Small intestine (tissue), 7 donors: ENCODE measurements at regions not wholly inside any gene's neighbourhood (a gene's known extent, or its start where the extent isn't known, plus 50 kb on each side); places are given as distances from the start of the nearest gene placed in this dataset.

Experiments used
- DNase-seq, 2 donors: peaks; one replicate each; pipeline versions ENCODE4 v3.0.0 to v3.0.0-alpha.2; 2013
- FAIRE-seq: peaks from 2 replicates; lab custom pipeline; 2012; peaks lifted over from hg19 to GRCh38; lab: Jason Lieb, UNC
- H3K27ac ChIP-seq, 3 donors: one replicate each; pipeline ENCODE4 v1.5.1; 2013; ENCODE audit warnings: low read length in 2 of 3, mild to moderate bottlenecking in 2 of 3, control low read depth in 1 of 3, inconsistent platforms in 1 of 3, low read depth in 1 of 3, moderate library complexity in 1 of 3
- H3K27me3 ChIP-seq, 3 donors: one replicate each; pipeline ENCODE4 v1.6.1; 2013; ENCODE audit warnings: low read length in 3 of 3, inconsistent platforms in 1 of 3; ENCODE audit not compliant: control insufficient read depth in 3 of 3, insufficient read depth in 3 of 3
- H3K36me3 ChIP-seq, 3 donors: one replicate each; pipeline ENCODE4 v1.6.1; 2013; ENCODE audit warnings: low read length in 3 of 3, inconsistent platforms in 1 of 3, low read depth in 1 of 3, mild to moderate bottlenecking in 1 of 3, moderate library complexity in 1 of 3; ENCODE audit not compliant: control insufficient read depth in 3 of 3, insufficient read depth in 2 of 3
- H3K4me1 ChIP-seq, 3 donors: one replicate each; pipeline ENCODE4 v1.6.1; 2013; ENCODE audit warnings: low read length in 2 of 3, inconsistent platforms in 1 of 3, low read depth in 1 of 3, mild to moderate bottlenecking in 1 of 3, moderate library complexity in 1 of 3; ENCODE audit not compliant: control insufficient read depth in 3 of 3, insufficient read depth in 2 of 3
- H3K4me3 ChIP-seq, 3 donors: one replicate each; pipeline ENCODE4 v1.5.1; 2013; ENCODE audit warnings: low read length in 3 of 3, control low read depth in 1 of 3, inconsistent platforms in 1 of 3, low read depth in 1 of 3, mild to moderate bottlenecking in 1 of 3, moderate library complexity in 1 of 3
- H3K9me3 ChIP-seq, 2 donors: one replicate each; pipeline ENCODE4 v1.6.1; 2013; ENCODE audit warnings: low read depth in 1 of 2, low read length in 1 of 2; ENCODE audit not compliant: control insufficient read depth in 2 of 2, insufficient read depth in 1 of 2
- WGBS, 3 donors: extraction: QIAGEN DNeasy Blood & Tissue Kit; methylation state at CpG; one replicate each; pipeline ENCODE4 v1.1.7; 2013; 5-methylcytosine and 5-hydroxymethylcytosine counted together
- donor health status: healthy with polysubstance abuse.
- donor health status: control.
- donor health status: control.
- donor health status: Bipolar disorder and iron deficiency.
- donor health status: healthy.

GRCh38 chr5:110167384-110167783 lies 477.7 kb downstream of the MAN2A1 start:
- Histone ChIP-seq H3K27ac (no peak overlapping the region), H3K9me3 (peaks cover 0 to 7% of the 10 kb centered on the region in 2 donors), H3K4me1 (no peaks in the 10 kb centered on the region), H3K4me3 (no peak overlapping the region), H3K36me3 (no peaks in the 10 kb centered on the region), H3K27me3 (no peaks in the 10 kb centered on the region)
- 82 to 89% (median 88%) methylated on average over 2 of the region's 2 CpGs for WGBS, 3 donors
- DNase-seq (no peak), FAIRE-seq (no peak)

GRCh38 chr5:110169461-110169860 lies 479.7 kb downstream of the MAN2A1 start:
- no peaks in the 10 kb centered on the region for H3K4me1 ChIP-seq
- peaks cover 0 to 7% of the 10 kb centered on the region in 2 donors for H3K9me3 ChIP-seq
- 83 to 88% (median 87%) methylated on average over 2 of the region's 2 CpGs for WGBS, 3 donors
- FAIRE-seq (no peak), DNase-seq (no peak)
- no peak overlapping the region for H3K27ac ChIP-seq
- no peaks in the 10 kb centered on the region for H3K36me3 ChIP-seq
- no peak overlapping the region for H3K4me3 ChIP-seq
- H3K27me3 ChIP-seq = no peaks in the 10 kb centered on the region

GRCh38 chr5:110177729-110178128 lies 488.0 kb downstream of the MAN2A1 start:
- no peak overlapping the region for H3K4me3 ChIP-seq
- no peaks in the 10 kb centered on the region for H3K9me3 ChIP-seq
- no peak overlapping the region for H3K27ac ChIP-seq
- DNase-seq (no peak), FAIRE-seq (no peak)
- no peaks in the 10 kb centered on the region for H3K36me3 ChIP-seq
- 76 to 89% (median 84%) methylated on average over 2 of the region's 2 CpGs for WGBS, 3 donors
- H3K4me1 ChIP-seq = no peaks in the 10 kb centered on the region
- H3K27me3 ChIP-seq = no peaks in the 10 kb centered on the region

DNA sequence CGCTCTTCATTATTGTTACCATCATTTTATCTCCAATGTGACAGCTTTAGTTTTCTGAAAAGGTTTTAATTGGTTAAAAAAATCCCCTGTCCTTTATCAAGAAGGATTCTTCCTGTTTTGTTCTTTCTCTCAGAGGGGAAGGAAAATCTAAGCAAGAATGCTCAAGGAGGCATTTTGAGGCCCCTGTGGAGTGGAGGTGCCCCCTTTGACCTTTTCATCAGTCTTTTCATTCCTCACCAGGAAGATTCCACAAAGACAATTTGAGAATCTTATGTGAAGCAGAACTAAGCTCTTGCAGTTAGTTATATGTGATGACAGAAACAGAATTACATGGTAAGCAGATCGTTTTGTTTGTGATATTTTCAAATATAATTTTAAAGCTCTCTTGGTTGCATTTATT lies 489.6 kb downstream of the MAN2A1 start:
- H3K4me3 ChIP-seq = no peak overlapping the region
- WGBS, 3 donors = 66 to 77% (median 71%) methylated on average over 2 of the region's 2 CpGs
- DNase-seq (no peak), FAIRE-seq (no peak)
- H3K27ac ChIP-seq = no peak overlapping the region
- H3K4me1 ChIP-seq = no peaks in the 10 kb centered on the region
- H3K27me3 ChIP-seq = no peaks in the 10 kb centered on the region
- no peaks in the 10 kb centered on the region for H3K9me3 ChIP-seq
- no peaks in the 10 kb centered on the region for H3K36me3 ChIP-seq

- H3K27ac ChIP-seq = no peak overlapping the region
- H3K4me1 ChIP-seq = no peaks in the 10 kb centered on the region
- no peaks in the 10 kb centered on the region for H3K9me3 ChIP-seq
- DNase-seq (no peak), FAIRE-seq (no peak)
- no peak overlapping the region for H3K4me3 ChIP-seq
- H3K27me3 ChIP-seq = no peaks in the 10 kb centered on the region
- H3K36me3 ChIP-seq = no peaks in the 10 kb centered on the region
These were observed 504.5 kb downstream of the MAN2A1 start for GRCh38 chr5:110194191-110194590.

DNA sequence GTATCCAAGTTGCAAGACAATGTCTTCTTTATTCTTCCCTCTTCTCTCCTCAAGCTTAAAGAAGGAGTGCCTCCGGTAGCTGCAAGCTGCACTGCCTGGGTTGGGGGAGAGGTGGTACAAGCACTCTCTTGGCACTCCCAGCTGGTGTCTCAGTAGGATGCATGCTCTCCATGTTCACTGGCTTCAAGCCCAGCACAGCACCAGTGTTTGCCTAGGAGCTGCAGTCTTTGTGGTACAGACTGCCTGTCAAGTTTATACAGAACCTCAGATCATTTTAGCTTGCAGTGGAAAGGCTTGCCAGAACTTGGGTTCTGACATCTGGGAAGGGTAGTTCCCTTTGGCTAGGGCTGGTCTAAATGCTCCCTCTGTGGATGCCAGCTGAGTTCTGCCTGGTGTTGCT lies 505.6 kb downstream of the MAN2A1 start:
- Histone ChIP-seq H3K27ac (no peak overlapping the region), H3K4me3 (no peak overlapping the region), H3K4me1 (no peaks in the 10 kb centered on the region), H3K36me3 (no peaks in the 10 kb centered on the region), H3K27me3 (no peaks in the 10 kb centered on the region), H3K9me3 (no peaks in the 10 kb centered on the region)
- DNase-seq = no peak
- no peak for FAIRE-seq
- WGBS, 3 donors = 89 to 100% (median 98%) methylated on average over 1 of the region's 1 CpG

DNA sequence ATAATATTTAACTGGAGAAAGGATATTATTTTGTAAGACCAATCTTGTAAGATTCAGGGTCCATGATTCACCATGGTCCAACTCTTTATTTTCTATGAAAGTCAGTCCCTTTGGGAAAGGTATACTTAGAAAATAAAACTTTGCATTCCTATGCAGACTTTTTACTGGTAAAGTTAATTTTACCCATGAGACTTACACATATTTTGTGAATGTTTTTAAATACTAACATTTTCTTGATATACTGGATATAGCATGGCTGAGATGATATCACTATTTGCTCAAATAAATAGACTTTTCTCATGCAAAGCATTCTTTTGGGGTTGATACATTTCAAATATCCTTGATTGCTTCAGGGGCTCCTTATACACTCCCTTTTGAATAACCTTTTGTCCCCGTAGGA lies 512.1 kb downstream of the MAN2A1 start:
- FAIRE-seq = no peak
- H3K36me3 ChIP-seq = no peaks in the 10 kb centered on the region

GRCh38 chr5:110203661-110204060 lies 513.9 kb downstream of the MAN2A1 start:
- H3K36me3 ChIP-seq = no peaks in the 10 kb centered on the region
- H3K27ac ChIP-seq = no peak overlapping the region
- H3K4me3 ChIP-seq = no peak overlapping the region
- FAIRE-seq (no peak), DNase-seq (no peak)
- H3K27me3 ChIP-seq = no peaks in the 10 kb centered on the region
- H3K9me3 ChIP-seq = peaks cover 0 to 19% of the 10 kb centered on the region in 2 donors
- H3K4me1 ChIP-seq = no peaks in the 10 kb centered on the region

More for the DNA sequence above, 512.1 kb downstream of the MAN2A1 start:
- DNase-seq = no peak
- Histone ChIP-seq H3K27ac (no peak overlapping the region), H3K4me1 (no peaks in the 10 kb centered on the region), H3K4me3 (no peak overlapping the region), H3K9me3 (peaks cover 0 to 9% of the 10 kb centered on the region in 2 donors), H3K27me3 (no peaks in the 10 kb centered on the region)
- 27 to 54% (median 46%) methylated on average over 1 of the region's 1 CpG for WGBS, 3 donors

GRCh38 chr5:110209401-110209800 lies 517.1 kb downstream of the TMEM232 start:
- H3K9me3 ChIP-seq = peaks cover 0 to 17% of the 10 kb centered on the region in 2 donors
- FAIRE-seq = no peak
- 59 to 78% (median 63%) methylated on average over 3 of the region's 3 CpGs for WGBS, 3 donors
- DNase-seq = no peak
- H3K4me1 ChIP-seq = no peaks in the 10 kb centered on the region
- no peak overlapping the region for H3K4me3 ChIP-seq
- no peaks in the 10 kb centered on the region for H3K36me3 ChIP-seq
- H3K27ac ChIP-seq = no peak overlapping the region
- no peaks in the 10 kb centered on the region for H3K27me3 ChIP-seq
